GM12878 (cell line): ENCODE measurements at regions not wholly inside any gene's neighbourhood (a gene's known extent, or its start where the extent isn't known, plus 50 kb on each side); places are given as distances from the start of the nearest gene placed in this dataset.

ENCODE experiments used
- ATAC-seq: fragments of 200-7000 bp; cut with Tn5 transposase; 3 replicates; pipeline ENCODE4 v1.9.1; 2020; ENCODE audit warnings: mild to moderate bottlenecking, moderate library complexity
- BruUV-seq: library from RNA; stranded (reverse); fragments of 400-500 nt; replicated peaks from 2 replicates; lab custom pipeline; 2021; lab: Mats Ljungman, UMichigan
- CTCF ChIA-PET: fragments of 300-600 bp; sonication (Branson Sonifier 250); formaldehyde crosslinking; extraction: SDS; loops from one replicate; lab custom pipeline; 2021; ENCODE audit warnings: inconsistent platforms; lab: Yijun Ruan, JAX
- POLR2A ChIA-PET: fragments of 350-600 bp; formaldehyde crosslinking; extraction: SDS; loops from one replicate; lab custom pipeline; 2021; ENCODE audit warnings: inconsistent platforms; lab: Charles Lee
- RAD21 ChIA-PET: fragments of 300-600 bp; sonication (Branson Sonifier 250); formaldehyde crosslinking; loops from one replicate; lab custom pipeline; 2023; ENCODE audit warnings: antibody characterized with exemption; ENCODE audit not compliant: unreplicated experiment; lab: Charles Lee
- SMC1A ChIA-PET: fragments of 300-600 bp; sonication (Branson Sonifier 250); formaldehyde crosslinking; loops from one replicate; lab custom pipeline; 2023; ENCODE audit not compliant: unreplicated experiment, uncharacterized antibody; lab: Charles Lee
- DNase-seq: peaks from one replicate; pipeline ENCODE4 v3.0.0-alpha.2; 2011; ENCODE audit warnings: low read depth, low spot score
- FAIRE-seq: peaks from 3 replicates; lab custom pipeline; 2011; peaks lifted over from hg19 to GRCh38; lab: Jason Lieb, UNC
- H2AFZ ChIP-seq: 2 replicates; pipeline ENCODE4 v1.6.0; 2011; ENCODE audit warnings: low read depth, low read length, control low read depth; ENCODE audit not compliant: control insufficient read depth
- H3K27ac ChIP-seq: 2 replicates; pipeline ENCODE4 v1.5.1; 2011; ENCODE audit warnings: control low read depth; ENCODE audit not compliant: control insufficient read depth, insufficient read depth
- H3K27me3 ChIP-seq, 2 experiments: replicated peaks in 1 of 2; 2 replicates each; pipeline versions ENCODE4 v1.6.0 to v1.6.1; 2011; ENCODE audit warnings: low read length in 1 of 2; ENCODE audit not compliant: control insufficient read depth in 2 of 2, insufficient read depth in 2 of 2
- H3K36me3 ChIP-seq, 2 experiments: 2 replicates each; pipeline ENCODE4 v1.5.1; 2011; ENCODE audit warnings: low read length in 1 of 2; ENCODE audit not compliant: control insufficient read depth in 2 of 2, insufficient read depth in 2 of 2
- H3K4me1 ChIP-seq: 2 replicates; pipeline ENCODE4 v1.6.1; 2011; ENCODE audit warnings: mild to moderate bottlenecking, low read length, moderate library complexity, mixed read lengths; ENCODE audit not compliant: control insufficient read depth, insufficient read depth
- H3K4me2 ChIP-seq: 2 replicates; pipeline ENCODE4 v1.6.0; 2011; ENCODE audit warnings: control low read depth; ENCODE audit not compliant: control insufficient read depth, insufficient read depth
- H3K4me3 ChIP-seq: fragments of 200-600 bp; sonication (generic); 2 replicates; pipeline ENCODE4 v1.5.1; 2016
- H3K79me2 ChIP-seq: 2 replicates; pipeline ENCODE4 v1.6.0; 2011; ENCODE audit warnings: low read length; ENCODE audit not compliant: control insufficient read depth, insufficient read depth
- H3K9ac ChIP-seq: 2 replicates; pipeline ENCODE4 v1.8.0; 2011; ENCODE audit warnings: low read length, control low read depth, mixed read lengths; ENCODE audit not compliant: control insufficient read depth, insufficient read depth
- H3K9me3 ChIP-seq: replicated peaks from 3 replicates; pipeline ENCODE4 v1.5.1; 2011; ENCODE audit warnings: mild to moderate bottlenecking, low read length; ENCODE audit not compliant: control insufficient read depth, insufficient read depth
- H4K20me1 ChIP-seq: 2 replicates; pipeline ENCODE4 v1.6.0; 2011; ENCODE audit not compliant: control insufficient read depth, insufficient read depth
- JUNB ChIP-seq: IDR thresholded peaks from 2 replicates; pipeline ENCODE4 v1.6.1; 2016; ENCODE audit warnings: antibody characterized with exemption, mild to moderate bottlenecking
- JUND ChIP-seq: IDR thresholded peaks from 2 replicates; pipeline ENCODE4 v1.6.1; 2012; ENCODE audit warnings: low read depth, mild to moderate bottlenecking, low read length, improper control_type of control experiment, moderate library complexity
- PBX3 ChIP-seq: IDR thresholded peaks from 2 replicates; pipeline ENCODE4 v1.6.1; 2011; ENCODE audit warnings: mild to moderate bottlenecking, low read depth, low read length, moderate library complexity; ENCODE audit not compliant: insufficient replicate concordance
- ZNF622 ChIP-seq: fragments of 450-650 bp; IDR thresholded peaks from 2 replicates; pipeline ENCODE4 v1.6.1; 2017; ENCODE audit warnings: mild to moderate bottlenecking, inconsistent platforms
- WGBS: methylation state at CpG from one replicate; pipeline ENCODE4 v1.1.6; 2016; ENCODE audit warnings: low lambda C conversion rate; ENCODE audit not compliant: insufficient replicate concordance, insufficient coverage; ENCODE audit errors: missing lambda C conversion rate; 5-methylcytosine and 5-hydroxymethylcytosine counted together
- in situ Hi-C: fragments of 300-500 bp; cut with MboI; formaldehyde crosslinking; loops from 9 replicates; pipeline ENCODE4 v1.14.3; 2018; ENCODE audit warnings: mixed read lengths
- intact Hi-C: fragments of 100-400 bp; cut with micrococcal nuclease; formaldehyde crosslinking; loops from one replicate; pipeline ENCODE4 v1.14.2; 2022; ENCODE audit not compliant: unreplicated experiment

DNA sequence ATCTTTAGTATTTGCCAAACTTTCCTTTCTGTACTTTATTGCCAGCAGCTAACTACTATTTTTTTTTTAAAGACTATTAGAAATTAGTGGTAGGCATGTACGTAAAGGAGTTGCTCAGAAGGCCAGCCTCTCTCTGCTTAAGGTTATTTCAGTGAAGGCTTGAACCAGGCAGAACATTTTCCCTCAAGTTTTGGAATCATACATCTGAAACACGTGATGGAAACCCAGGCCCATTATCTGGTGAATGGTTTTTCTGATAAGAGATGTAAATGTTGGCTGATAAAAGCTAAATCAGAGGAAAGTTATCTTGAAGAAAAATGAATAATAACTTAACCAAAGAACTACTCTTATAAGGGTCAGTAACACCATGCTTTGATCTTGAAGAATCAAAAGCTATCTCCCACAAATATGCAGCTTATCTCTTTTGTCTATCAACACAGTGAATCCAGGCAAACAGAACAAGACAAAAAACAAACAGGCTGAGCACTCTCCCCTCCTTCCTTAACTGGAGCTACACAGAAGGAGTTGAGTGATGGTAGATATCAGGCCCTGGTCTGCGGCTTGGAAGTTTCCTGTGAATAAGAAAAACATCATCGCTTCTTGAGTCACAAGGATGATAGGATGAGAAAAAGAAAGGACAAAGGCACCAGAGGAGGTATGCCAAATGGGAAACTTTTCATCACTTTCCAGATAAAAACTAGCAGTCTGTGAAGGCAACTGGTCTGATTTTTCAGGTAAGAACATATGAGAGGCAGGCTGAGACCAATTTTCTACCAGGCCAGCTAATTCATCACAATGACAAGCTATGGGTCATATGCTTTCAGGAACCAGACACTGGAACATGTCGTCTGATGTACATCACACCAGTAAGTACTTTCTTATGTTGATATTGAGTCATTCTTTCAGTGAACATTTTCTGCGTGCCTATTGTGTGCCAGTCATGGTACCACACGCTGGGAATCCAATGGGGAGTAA lies 88.4 kb upstream of the STK17B start:
- H3K79me2 ChIP-seq, result no peaks in the 10 kb centered on the region
- in situ Hi-C loops (loop anchor here (25.0 kb wide), 1 partner anchor 97 kb away; the partner anchor contains the start of gene STK17B), intact Hi-C loops (no loop called here)
- H3K4me2 ChIP-seq, result no peak overlapping the region
- no TSS peak for BruUV-seq
- CTCF ChIA-PET, result interaction anchor here (0.8 to 4.3 kb wide), 8 partner anchors 8 to 491 kb away, joined by 3 to 17 read pairs (median 6); no protein-coding TSS in a partner anchor
- H3K4me1 ChIP-seq, result peaks cover 9% of the 10 kb centered on the region
- no peak overlapping the region for H3K4me3 ChIP-seq
- WGBS, result 60% methylated on average over 7 of the region's 7 CpGs
- H3K27ac ChIP-seq, result no peak overlapping the region
- no peak overlapping the region for H2AFZ ChIP-seq
- no peaks in the 10 kb centered on the region for H3K9me3 ChIP-seq
- POLR2A ChIA-PET, result interaction anchor here (0.6 to 2.5 kb wide), 8 partner anchors 11 to 93 kb away, joined by 3 to 20 read pairs (median 3); partner anchors contain the start of gene STK17B
- TF ChIP-seq JUNB (no peak), PBX3 (peak; percentile 48), JUND (no peak), ZNF622 (no peak)
- H4K20me1 ChIP-seq, result no peaks in the 10 kb centered on the region
- H3K36me3 ChIP-seq, result peaks cover 0 to 9% of the 10 kb centered on the region in 2 experiments; a peak in 2 of 4 replicates
- ATAC-seq (peak; percentile 5; the same call in 2 of the 3 replicates), FAIRE-seq (no peak), DNase-seq (no peak)
- no peaks in the 10 kb centered on the region for H3K27me3 ChIP-seq
- RAD21 ChIA-PET, result interaction anchor here (0.7 to 3.3 kb wide), 16 partner anchors 10 to 694 kb away, joined by 3 to 19 read pairs (median 4); no protein-coding TSS in a partner anchor
- SMC1A ChIA-PET, result interaction anchor here (0.6 to 5.9 kb wide), 23 partner anchors 8 to 216 kb away, joined by 3 to 56 read pairs (median 6); no protein-coding TSS in a partner anchor
- H3K9ac ChIP-seq, result no peak overlapping the region
